Activated CD4-positive, alpha-beta T cell treated with anti-CD3 and anti-CD28 coated beads, Interleukin-10, Interleukin-2, amounts not matched to agents 100 ng/mL and 50 ng/mL, durations not matched to agents 16 hours and 8 hours (primary cell): ENCODE measurements at regions not wholly inside any gene's neighbourhood (a gene's known extent, or its start where the extent isn't known, plus 50 kb on each side); places are given as distances from the start of the nearest gene placed in this dataset.
A peak's percentile ranks its signal among the peaks of the same experiment; 100 is the strongest.
"Not testable (repeated sequence)": the region's sequence is repeated elsewhere in the genome, so short reads cannot be mapped to it uniquely, and the experiment has no call there.

Experiments
- DNase-seq: peaks from one replicate; pipeline ENCODE4 v3.0.0-alpha.2; 2020

DNA sequence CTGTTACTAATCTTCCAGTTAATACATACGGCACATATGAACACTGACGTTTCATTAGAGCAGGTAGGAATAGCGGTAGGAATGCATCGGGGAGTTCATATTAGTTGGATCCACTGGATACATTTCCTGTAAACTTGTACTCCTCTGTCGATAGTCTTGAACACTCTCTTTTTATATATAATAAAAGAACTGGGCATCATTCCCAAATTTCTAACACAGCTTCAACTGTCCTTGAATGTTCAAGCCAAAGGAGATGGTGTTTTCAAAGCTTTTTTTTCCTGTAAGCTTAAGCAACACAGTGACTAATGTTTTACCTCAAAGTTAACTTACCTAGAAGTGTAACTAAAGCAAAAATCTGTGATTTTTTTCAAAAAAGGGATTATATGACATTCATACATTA lies 195.3 kb downstream of the UTRN start:
- no peak for DNase-seq

GRCh38 chr6:144481527-144481926 lies 196.4 kb downstream of the UTRN start:
- no peak for DNase-seq

DNA sequence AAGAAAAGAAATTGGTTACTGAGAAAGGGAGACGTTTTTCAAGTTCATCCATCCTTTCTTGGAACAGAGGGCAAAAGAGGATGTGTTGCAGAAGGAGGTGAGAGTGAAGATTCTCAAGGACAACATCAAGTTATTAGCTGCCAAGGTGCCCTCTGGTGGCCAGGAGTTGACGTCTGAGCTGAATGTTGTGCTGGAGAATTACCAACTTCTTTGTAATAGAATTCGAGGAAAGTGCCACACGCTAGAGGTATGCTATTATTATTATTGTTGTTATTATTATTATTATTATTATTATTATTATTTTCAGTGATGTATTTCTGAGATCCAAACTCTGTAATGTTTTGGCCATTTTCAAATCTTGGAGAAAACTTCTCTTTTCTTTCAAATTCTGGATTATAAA lies 197.0 kb downstream of the UTRN start:
- DNase-seq, result peak; percentile 77

GRCh38 chr6:144485531-144485930 lies 200.4 kb downstream of the UTRN start:
- DNase-seq, result no peak

- no peak for DNase-seq
These were observed 203.5 kb downstream of the UTRN start for GRCh38 chr6:144488590-144488989.

GRCh38 chr6:144493035-144493910 lies 208.1 kb downstream of the UTRN start:
- no peak for DNase-seq

DNA sequence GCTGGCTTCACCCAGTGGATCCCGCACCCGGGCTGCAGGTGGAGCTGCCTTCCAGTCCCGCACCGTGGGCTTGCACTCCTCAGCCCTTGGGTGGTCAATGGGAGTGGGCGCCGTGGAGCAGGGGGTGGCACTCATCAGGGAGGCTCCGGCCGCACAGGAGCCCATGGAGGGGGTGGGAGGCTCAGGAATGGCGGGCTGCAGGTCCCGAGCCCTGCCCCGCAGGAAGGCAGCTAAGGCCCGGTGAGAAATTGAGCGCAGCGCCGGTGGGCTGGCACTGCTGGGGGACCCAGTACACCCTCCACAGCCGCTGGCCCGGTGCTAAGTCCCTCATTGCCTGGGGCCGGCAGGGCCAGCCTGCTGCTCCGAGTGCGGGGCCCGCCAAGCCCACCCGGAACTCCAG lies 209.9 kb downstream of the UTRN start:
- not testable (repeated sequence) for DNase-seq

DNA sequence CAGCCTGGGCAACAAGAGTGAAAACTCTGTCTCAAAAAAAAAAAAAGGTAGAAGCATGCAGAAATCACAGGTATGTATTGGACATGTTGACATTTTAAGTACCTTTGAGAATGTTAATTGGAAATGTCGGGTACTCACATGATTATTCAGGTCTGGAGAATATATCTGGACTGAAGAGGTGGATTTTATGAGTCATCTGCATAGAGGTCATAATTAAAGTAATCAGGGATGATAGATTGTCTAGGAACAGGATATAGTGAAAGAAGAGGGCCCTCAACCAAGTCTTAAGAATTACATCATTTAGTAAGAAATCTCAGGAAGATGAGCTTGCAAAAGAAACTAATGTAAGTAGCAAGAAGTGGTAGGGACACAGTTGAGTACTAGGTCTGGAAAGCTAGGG lies 212.5 kb downstream of the UTRN start:
- DNase-seq, result no peak

- peak; percentile 43 for DNase-seq
These were observed 215.8 kb downstream of the UTRN start for GRCh38 chr6:144500892-144501291.

GRCh38 chr6:144505214-144505613 lies 220.1 kb downstream of the UTRN start:
- DNase-seq, result not testable (repeated sequence)

GRCh38 chr6:144506051-144506450 lies 220.9 kb downstream of the UTRN start:
- DNase-seq, result not testable (repeated sequence)

- not testable (repeated sequence) for DNase-seq
These were observed 222.7 kb downstream of the UTRN start for GRCh38 chr6:144507772-144508312.

DNA sequence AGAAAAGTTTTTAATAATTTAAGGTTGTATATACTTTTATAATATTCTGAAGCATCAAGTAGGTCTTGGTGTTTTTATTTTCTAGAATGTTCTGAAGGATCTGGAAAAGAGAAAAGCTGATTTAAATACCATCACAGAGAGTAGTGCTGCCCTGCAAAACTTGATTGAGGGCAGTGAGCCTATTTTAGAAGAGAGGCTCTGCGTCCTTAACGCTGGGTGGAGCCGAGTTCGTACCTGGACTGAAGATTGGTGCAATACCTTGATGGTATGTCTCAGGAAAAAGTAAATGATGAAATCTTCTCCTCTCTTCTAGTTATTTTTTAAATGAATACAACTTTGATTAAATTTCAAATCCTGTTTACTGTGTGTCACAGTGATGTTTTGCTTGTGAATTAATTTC lies 225.7 kb downstream of the UTRN start:
- no peak for DNase-seq

GRCh38 chr6:144515761-144516160 lies 230.6 kb downstream of the UTRN start:
- DNase-seq, result no peak

DNA sequence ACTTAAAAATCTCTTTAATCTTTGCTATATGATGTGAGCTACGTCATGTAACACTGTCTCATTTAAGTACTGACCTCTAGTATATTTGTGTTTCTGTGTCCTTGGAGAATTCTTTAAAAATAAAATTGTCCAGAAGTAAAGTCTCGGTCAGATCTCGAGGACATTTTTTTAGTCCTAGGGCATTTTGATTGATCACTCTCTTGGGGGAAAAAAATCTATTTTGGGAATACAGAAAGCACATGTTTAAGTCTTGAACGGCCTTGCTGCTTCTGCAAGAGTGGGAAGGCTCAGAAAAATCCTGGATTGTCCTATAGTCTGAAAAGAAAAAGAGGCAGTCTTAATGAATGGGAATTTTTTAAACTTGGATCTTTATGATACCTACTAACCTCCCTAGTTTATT lies 234.3 kb downstream of the UTRN start:
- DNase-seq, result no peak

GRCh38 chr6:144528743-144529425 lies 243.7 kb downstream of the UTRN start:
- no peak for DNase-seq

- DNase-seq, result no peak
These were observed 245.0 kb downstream of the UTRN start for GRCh38 chr6:144530118-144530517.

DNA sequence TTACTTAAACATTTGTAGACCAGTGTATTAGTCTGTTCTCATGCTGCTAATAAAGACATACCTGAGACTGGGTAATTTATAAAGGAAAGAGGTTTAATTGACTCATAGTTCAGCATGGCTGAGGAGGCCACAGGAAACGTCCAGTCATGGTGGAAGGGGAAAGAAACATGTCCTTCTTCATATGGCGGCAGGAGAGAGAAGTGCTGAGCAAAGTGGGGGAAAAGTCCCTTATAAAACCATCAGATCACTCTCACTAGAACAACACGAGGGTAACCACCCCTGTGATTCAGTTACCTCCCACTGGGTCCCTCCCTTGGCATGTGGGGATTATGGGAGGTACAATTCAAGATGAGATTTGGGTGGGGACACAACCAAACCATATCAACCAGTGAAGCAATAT lies 247.1 kb downstream of the UTRN start:
- DNase-seq, result not testable (repeated sequence)

DNA sequence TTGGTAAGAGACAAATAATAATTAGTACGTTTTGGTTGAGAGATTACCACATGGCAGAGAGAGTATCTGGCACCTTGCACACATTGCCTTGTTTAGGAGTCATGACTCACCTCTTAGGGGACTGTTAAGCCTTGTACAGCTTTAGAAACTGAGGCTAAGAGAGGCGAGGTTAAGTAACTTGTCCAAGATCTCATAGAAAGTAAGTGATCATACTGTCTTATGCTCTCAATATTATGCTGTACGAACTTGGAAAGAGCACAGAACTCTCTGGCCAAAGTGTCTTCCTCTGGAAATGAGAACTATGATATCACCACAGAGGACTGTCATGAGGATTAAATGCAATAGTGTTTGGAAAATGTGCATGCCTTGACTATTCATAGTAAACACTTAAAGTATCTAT lies 249.0 kb downstream of the UTRN start:
- no peak for DNase-seq

DNA sequence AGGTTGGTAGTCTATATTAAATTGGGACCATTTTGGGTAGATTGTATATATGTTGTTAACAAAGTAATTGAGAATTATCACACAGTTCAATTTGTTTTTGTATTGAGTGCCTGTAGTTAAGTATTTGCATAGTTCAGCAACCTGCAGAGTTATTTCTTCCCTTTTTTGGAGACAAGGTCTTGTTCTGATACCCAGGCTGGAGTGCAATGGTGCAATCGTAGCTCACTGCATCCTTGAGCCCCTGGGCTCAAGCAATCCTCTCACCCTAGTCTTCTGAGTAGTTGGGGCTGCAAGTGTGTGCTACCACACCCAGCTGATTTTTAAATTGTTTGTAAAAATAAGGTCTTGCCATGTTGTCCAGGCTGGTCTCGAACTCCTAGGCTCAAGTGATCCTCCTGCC lies 250.5 kb downstream of the UTRN start:
- no peak for DNase-seq

GRCh38 chr6:144536079-144536478 lies 250.9 kb downstream of the UTRN start:
- no peak for DNase-seq

- DNase-seq, result peak; percentile 46
These were observed 258.1 kb downstream of the UTRN start for GRCh38 chr6:144543006-144543871.

- peak; percentile 85 for DNase-seq
These were observed 259.2 kb downstream of the UTRN start for GRCh38 chr6:144544266-144544830.
